Endothelial cell of hepatic sinusoid (primary cell): ENCODE measurements at regions not wholly inside any gene's neighbourhood (a gene's known extent, or its start where the extent isn't known, plus 50 kb on each side); places are given as distances from the start of the nearest gene placed in this dataset.
"Not testable (repeated sequence)": the region's sequence is repeated elsewhere in the genome, so short reads cannot be mapped to it uniquely, and the experiment has no call there.

Source experiments
- in situ Hi-C: cut with HindIII; loops from 2 replicates; pipeline ENCODE4 v1.10.0; 2017; ENCODE audit warnings: low sequenced_read_pairs

- in situ Hi-C loops = no loop called here
These were observed 541.5 kb upstream of the DPP6 start for GRCh38 chr7:153510674-153511073.

GRCh38 chr7:153514032-153514431, 538.2 kb upstream of the DPP6 start:
- in situ Hi-C loops = no loop called here

GRCh38 chr7:153515359-153515758, 536.8 kb upstream of the DPP6 start:
- in situ Hi-C loops = no loop called here

GRCh38 chr7:153518201-153518984, 533.8 kb upstream of the DPP6 start:
- in situ Hi-C loops = no loop called here

GRCh38 chr7:153521370-153521769, 530.8 kb upstream of the DPP6 start:
- in situ Hi-C loops = no loop called here

- in situ Hi-C loops = no loop called here
These were observed 529.9 kb upstream of the DPP6 start for GRCh38 chr7:153522261-153522660.

GRCh38 chr7:153523320-153524015, 528.7 kb upstream of the DPP6 start:
- in situ Hi-C loops = no loop called here

- in situ Hi-C loops = no loop called here
These were observed 528.1 kb upstream of the DPP6 start for GRCh38 chr7:153524070-153524601.

- in situ Hi-C loops = no loop called here
These were observed 523.1 kb upstream of the DPP6 start for GRCh38 chr7:153529100-153529499.

GRCh38 chr7:153529651-153530165, 522.5 kb upstream of the DPP6 start:
- in situ Hi-C loops = no loop called here

GRCh38 chr7:153530441-153530840, 521.8 kb upstream of the DPP6 start:
- in situ Hi-C loops = no loop called here

GRCh38 chr7:153532326-153532725, 519.9 kb upstream of the DPP6 start:
- in situ Hi-C loops = no loop called here

- in situ Hi-C loops = no loop called here
These were observed 514.9 kb upstream of the DPP6 start for GRCh38 chr7:153537271-153537670.

GRCh38 chr7:153541903-153542302, 510.3 kb upstream of the DPP6 start:
- in situ Hi-C loops = no loop called here

GRCh38 chr7:153543232-153543631, 509.0 kb upstream of the DPP6 start:
- in situ Hi-C loops = no loop called here

- in situ Hi-C loops = loop anchor here (5.0 kb wide), 1 partner anchor 48 kb away; no protein-coding TSS in a partner anchor
These were observed 502.0 kb upstream of the DPP6 start for GRCh38 chr7:153550173-153550572.

- in situ Hi-C loops = no loop called here
These were observed 487.8 kb upstream of the DPP6 start for GRCh38 chr7:153564391-153564790.

GRCh38 chr7:153566324-153566723, 485.9 kb upstream of the DPP6 start:
- in situ Hi-C loops = no loop called here

- in situ Hi-C loops = no loop called here
These were observed 484.8 kb upstream of the DPP6 start for GRCh38 chr7:153567426-153567825.

- in situ Hi-C loops = not testable (repeated sequence)
These were observed 482.7 kb upstream of the DPP6 start for GRCh38 chr7:153569520-153569919.

- in situ Hi-C loops = no loop called here
These were observed 476.1 kb upstream of the DPP6 start for GRCh38 chr7:153576096-153576495.

- in situ Hi-C loops = no loop called here
These were observed 470.8 kb upstream of the DPP6 start for GRCh38 chr7:153581419-153581818.
